BJ (cell line): ENCODE measurements at regions not wholly inside any gene's neighbourhood (a gene's known extent, or its start where the extent isn't known, plus 50 kb on each side); places are given as distances from the start of the nearest gene placed in this dataset.

Source experiments
- CTCF ChIA-PET: fragments of 350-600 bp; formaldehyde crosslinking; extraction: SDS; loops from one replicate; lab custom pipeline; 2021; ENCODE audit warnings: antibody characterized with exemption, inconsistent platforms; lab: Yijun Ruan, JAX
- POLR2A ChIA-PET: fragments of 300-600 bp; sonication (Branson Sonifier 250); formaldehyde crosslinking; extraction: SDS; loops from one replicate; lab custom pipeline; 2021; ENCODE audit warnings: antibody characterized with exemption; lab: Charles Lee
- DNase-seq: peaks from one replicate; pipeline ENCODE4 v3.0.0-alpha.2; 2011; ENCODE audit warnings: low read depth
- H3K27me3 ChIP-seq: 2 replicates; pipeline ENCODE4 v1.6.0; 2011; ENCODE audit warnings: low read length; ENCODE audit not compliant: control insufficient read depth, insufficient read depth
- H3K36me3 ChIP-seq: 2 replicates; pipeline ENCODE4 v1.5.1; 2011; ENCODE audit warnings: low read length; ENCODE audit not compliant: control insufficient read depth, insufficient read depth
- H3K4me3 ChIP-seq: 2 replicates; pipeline ENCODE4 v1.5.1; 2011; ENCODE audit warnings: low read depth, mild to moderate bottlenecking, control low read depth, low read length
- TF ChIP-seq, protein P1 (sequence below): IDR thresholded peaks from 2 replicates; pipeline ENCODE4 v1.5.1; 2011; ENCODE audit warnings: low read depth, mild to moderate bottlenecking, control low read depth, inconsistent platforms, low read length, moderate library complexity; ENCODE audit not compliant: insufficient read depth

GRCh38 chr12:114762490-114763110 lies 78.6 kb upstream of the TBX3 start:
- TF ChIP-seq, protein P1, sequence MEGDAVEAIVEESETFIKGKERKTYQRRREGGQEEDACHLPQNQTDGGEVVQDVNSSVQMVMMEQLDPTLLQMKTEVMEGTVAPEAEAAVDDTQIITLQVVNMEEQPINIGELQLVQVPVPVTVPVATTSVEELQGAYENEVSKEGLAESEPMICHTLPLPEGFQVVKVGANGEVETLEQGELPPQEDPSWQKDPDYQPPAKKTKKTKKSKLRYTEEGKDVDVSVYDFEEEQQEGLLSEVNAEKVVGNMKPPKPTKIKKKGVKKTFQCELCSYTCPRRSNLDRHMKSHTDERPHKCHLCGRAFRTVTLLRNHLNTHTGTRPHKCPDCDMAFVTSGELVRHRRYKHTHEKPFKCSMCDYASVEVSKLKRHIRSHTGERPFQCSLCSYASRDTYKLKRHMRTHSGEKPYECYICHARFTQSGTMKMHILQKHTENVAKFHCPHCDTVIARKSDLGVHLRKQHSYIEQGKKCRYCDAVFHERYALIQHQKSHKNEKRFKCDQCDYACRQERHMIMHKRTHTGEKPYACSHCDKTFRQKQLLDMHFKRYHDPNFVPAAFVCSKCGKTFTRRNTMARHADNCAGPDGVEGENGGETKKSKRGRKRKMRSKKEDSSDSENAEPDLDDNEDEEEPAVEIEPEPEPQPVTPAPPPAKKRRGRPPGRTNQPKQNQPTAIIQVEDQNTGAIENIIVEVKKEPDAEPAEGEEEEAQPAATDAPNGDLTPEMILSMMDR = no peak
- CTCF ChIA-PET = no interaction called here
- Histone ChIP-seq H3K36me3 (no peaks in the 10 kb centered on the region), H3K4me3 (no peak overlapping the region), H3K27me3 (no peaks in the 10 kb centered on the region)
- POLR2A ChIA-PET = no interaction called here
- peak; percentile 40 for DNase-seq

DNA sequence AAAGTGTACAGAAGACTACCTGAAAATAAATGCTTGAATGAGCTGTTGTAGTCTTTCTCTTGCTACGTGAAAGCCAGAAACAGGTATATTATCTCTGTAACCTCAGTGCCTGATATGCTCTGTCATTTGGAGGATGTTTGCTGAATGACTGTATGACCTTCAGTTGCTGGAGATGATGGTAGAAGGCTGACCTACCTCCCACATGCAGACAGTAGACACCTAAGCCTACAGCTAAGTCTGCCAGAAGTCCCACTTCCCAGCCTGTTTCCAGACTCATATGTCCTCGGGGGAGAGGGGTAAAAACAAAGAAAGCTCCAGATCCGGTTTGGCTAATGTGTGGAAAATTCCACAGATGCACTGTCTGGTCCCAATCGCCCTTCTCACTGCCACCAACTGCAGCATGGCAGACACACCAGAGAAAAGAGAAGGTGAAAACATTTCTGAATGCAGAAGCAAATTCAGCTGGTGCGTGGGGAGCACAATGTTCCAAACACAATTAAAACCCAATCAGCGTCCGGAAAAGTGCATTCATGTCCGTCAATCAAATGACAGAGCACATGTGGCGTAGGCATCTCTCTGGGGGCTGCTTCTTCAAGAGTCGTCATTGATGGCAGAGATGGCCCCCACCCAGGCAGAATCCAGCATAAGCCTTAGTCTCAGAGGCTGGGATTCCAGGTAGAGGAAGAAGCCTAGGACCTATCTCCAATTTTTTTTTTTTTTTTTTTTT lies 76.3 kb upstream of the TBX3 start:
- POLR2A ChIA-PET = no interaction called here
- DNase-seq = no peak
- H3K4me3 ChIP-seq = no peak overlapping the region
- CTCF ChIA-PET = no interaction called here
- H3K36me3 ChIP-seq = no peaks in the 10 kb centered on the region
- no peaks in the 10 kb centered on the region for H3K27me3 ChIP-seq
- TF ChIP-seq, protein P1 = no peak

DNA sequence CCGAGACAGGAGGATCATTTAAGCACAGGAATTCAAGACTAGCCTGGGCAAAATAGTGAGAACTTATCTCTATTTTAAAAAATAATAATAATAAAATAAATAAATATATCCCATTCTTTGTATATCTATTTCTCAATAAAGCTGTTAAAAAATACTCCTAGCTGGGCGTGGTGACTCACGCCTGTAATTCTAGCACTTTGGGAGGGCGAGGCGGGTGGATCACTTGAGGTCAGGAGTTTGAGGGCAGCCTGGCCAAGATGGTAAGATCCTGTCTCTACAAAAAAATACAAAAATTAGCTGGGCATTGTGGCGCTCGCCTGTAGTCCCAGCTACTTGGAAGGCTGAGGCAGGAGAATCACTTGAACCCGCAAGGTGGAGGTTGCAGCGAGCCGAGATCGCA lies 75.7 kb upstream of the TBX3 start:
- Histone ChIP-seq H3K27me3 (no peaks in the 10 kb centered on the region), H3K4me3 (no peak overlapping the region), H3K36me3 (no peaks in the 10 kb centered on the region)
- POLR2A ChIA-PET = interaction anchor here (0.6 kb wide), 2 partner anchors 23 to 105 kb away, joined by 3 to 11 read pairs; no protein-coding TSS in a partner anchor
- TF ChIP-seq, protein P1 = no peak
- no peak for DNase-seq
- CTCF ChIA-PET = no interaction called here

DNA sequence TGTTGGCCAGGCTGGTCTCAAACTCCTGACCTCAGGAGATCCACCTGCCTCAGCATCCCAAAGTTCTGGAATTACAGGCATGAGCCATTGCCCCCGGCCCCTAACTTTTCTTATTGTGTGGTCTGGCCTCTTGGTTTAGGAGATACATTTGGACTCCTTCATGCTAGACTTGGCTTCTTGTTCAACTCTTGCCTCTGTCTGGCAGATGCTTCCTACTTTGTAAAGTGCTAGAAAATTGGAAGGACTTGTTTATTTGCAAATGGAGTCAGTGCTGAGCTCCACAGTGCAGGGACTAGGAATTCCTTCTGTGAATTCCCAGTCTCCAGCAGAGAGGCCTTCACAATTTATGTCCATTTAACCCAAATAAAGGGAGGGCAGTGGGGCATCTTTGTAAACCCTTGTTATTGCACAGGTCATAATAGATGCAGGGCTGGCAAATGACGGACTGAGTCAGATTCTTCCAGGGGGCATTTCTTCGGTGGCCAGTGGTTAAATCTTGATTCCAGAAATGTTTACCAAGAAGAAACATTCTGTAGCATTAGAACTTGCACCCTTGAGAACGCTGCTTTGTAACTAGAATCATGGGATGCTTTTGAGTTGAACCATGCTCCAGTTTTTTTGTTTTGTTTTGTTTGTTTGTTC lies 73.8 kb upstream of the TBX3 start:
- TF ChIP-seq, protein P1 = no peak
- Histone ChIP-seq H3K27me3 (no peaks in the 10 kb centered on the region), H3K4me3 (no peak overlapping the region), H3K36me3 (no peaks in the 10 kb centered on the region)
- ChIA-PET POLR2A (no interaction called here), CTCF (no interaction called here)
- DNase-seq = no peak

DNA sequence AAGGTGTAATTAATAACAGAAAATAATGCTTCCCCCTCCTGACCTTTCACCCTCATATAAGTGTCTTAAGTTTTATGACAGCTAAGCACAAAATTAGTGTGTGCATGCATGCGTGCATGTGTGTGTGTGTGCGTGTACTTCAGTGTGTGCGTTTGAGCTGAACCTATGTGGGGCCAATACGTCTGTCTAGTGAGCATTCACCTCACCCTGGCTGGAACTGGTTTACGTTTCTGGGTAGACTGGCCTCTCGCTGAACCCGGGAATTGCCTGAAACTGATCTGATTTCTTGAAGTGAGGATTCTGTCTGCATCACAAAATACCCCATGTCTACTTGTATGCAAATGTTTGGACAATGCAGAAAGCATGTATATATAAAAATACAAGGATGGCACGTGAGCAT lies 68.2 kb upstream of the TBX3 start:
- POLR2A ChIA-PET = no interaction called here
- Histone ChIP-seq H3K27me3 (no peaks in the 10 kb centered on the region), H3K36me3 (no peaks in the 10 kb centered on the region), H3K4me3 (no peak overlapping the region)
- CTCF ChIA-PET = no interaction called here
- no peak for DNase-seq
- TF ChIP-seq, protein P1 = no peak
